ENCODE measurements at regions not wholly inside any gene's neighbourhood (a gene's known extent, or its start where the extent isn't known, plus 50 kb on each side); places are given as distances from the start of the nearest gene placed in this dataset.
"Not testable (repeated sequence)": the region's sequence is repeated elsewhere in the genome, so short reads cannot be mapped to it uniquely, and the experiment has no call there.

- FAIRE-seq; DNase-seq (ENCODE audit: insufficient read length, low spot score): not testable (repeated sequence)
Measured at GRCh38 chr7:80019809-80020207, 114.8 kb upstream of the GNAI1 start.

DNA sequence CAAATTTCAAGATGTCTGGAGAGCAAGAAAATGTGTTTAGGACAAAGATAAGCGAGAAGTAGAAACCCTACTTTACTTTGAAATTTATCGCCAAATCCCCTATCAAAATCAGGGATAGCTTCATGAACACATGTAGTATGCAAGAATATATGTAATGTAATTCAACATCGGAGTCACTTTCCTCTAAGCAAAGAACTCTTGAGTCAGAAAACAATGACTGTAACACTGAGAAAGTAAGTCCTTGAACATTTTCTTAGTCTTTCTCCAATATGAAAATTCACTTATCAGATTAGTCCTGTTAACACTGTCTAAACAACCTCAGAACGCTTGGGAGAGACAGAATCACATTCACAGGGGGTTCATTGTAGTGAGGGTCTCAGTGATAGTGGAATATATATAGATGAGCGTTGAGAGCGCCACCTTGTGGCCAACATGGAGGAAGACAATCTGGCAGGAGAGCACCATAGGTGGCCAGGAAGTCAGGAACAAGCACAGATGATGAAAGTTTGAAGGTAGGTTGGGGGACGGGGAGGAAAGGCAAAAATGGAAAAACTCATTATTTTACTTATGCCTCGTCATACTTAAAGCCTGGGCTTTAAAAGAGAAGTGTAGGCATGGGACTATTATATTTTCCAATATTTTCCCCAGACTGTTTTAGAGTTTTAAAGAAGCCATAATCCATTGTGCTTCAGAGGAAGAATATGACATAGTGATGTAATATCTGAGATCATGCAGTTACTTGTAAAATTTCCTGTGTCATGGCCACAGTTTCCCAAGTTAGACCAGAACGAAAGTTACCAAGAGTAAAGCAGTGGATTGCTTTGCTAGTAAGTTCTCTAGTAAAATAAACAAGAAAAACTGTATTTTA lies 115.5 kb upstream of the GNAI1 start:
- DNase-seq (ENCODE audit: insufficient read length, low spot score) = peak; percentile 16
- peak; percentile 82 for FAIRE-seq

DNA sequence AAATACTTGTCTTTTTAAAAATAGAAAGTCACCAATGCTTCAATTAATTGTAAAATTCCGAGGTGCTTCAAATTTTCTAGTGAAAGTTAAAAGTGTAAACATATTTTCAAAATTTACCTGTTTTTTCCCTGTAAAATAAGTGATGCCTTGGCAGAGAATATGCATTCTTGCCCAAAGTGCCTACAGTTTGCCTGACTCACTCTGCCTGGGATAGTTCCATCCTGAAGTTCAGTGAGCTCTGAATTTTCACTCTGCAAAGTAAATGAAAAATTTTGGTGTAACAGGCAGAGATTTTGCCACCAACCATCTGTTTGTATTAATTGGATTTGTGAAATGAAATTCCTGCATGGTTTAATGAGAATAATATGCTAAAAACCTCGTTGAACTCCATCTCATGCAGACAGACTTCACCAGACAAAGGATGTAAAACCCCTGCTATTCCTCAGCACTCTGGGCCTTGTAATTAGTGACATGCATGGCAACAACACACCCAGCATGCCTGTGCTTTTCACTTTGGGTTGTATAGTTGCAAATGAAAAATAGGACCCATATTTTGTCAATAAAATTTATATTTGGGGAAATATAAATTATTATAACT lies 117.4 kb upstream of the GNAI1 start:
- FAIRE-seq = no peak
- DNase-seq (ENCODE audit: insufficient read length, low spot score) = no peak

DNA sequence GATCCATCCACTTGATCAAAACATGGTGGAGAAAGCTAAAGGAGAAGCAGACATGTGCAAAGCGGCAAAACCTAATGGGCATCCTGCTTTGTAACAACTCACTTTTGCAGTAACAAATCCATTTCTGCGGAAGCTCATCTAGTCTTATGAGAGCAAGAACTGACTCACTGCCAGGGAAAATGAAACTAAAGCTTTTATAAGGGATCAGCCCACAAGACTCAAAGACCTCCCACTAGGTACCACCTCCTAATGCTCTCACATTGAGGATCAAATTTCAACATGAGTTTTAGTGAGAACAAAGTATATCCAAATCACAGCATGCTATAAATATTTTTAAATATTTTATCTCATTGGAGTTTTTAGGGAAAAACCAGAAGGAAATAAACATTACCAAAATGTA lies 120.1 kb upstream of the GNAI1 start:
- DNase-seq (ENCODE audit: insufficient read length, low spot score) (no peak), FAIRE-seq (no peak)

DNA sequence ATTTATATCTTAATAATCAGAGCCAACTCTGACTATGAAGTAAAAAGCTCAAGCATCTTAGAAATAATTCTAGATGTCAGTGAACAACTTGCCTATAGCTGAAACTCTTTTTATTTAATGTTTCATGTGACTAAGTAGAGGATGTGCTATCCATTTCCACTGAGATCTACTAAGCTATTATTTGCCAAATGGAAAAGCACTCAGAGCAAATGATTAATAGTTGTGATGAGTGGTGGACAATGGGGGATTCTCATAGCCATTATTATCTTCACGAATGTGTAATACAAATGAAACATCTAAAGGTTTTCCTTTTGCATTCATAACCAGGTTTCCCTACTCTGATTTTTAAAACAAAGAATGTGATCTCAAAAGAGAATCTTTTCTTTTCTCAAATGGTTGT lies 126.6 kb upstream of the GNAI1 start:
- FAIRE-seq (no peak), DNase-seq (ENCODE audit: insufficient read length, low spot score) (no peak)

GRCh38 chr7:80002865-80003264 lies 131.8 kb upstream of the GNAI1 start:
- no peak for FAIRE-seq
- DNase-seq (ENCODE audit: insufficient read length, low spot score) = no peak

DNA sequence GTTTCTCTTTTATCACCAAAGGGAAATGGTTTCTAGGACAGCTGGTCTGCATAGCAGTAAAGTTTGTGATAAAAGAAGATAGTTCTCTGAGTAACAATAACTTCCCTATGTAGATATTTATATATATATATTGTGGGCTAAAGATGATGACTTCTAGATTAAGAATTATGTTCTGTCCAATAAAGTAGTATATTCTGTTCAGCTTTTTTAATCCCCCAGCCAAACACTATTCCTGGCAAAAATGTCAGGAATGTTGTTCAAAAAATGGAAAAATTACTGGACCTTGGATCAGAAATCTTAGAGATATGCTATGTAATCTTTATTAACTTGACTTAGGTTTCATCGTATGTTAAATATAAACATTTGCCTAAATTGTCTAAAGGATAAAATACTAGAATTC lies 136.3 kb upstream of the GNAI1 start:
- FAIRE-seq (no peak), DNase-seq (ENCODE audit: insufficient read length, low spot score) (no peak)

DNA sequence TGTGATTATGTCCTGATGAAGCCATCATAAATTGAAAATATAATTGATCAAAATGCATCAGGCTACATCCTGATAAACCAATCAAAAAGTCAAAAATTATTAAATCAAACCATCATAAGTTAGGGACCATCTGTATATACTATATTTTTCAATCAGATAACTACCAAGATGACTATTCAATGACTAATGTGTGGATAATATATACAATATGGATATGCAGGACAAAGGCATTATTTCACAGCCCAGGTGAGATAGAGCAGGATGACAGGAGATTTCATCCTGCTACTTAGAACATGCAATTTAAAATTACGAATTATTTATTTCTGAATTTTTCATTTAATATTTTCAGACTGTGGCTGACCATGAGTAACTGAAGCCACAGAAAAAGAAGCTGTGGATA lies 137.3 kb upstream of the GNAI1 start:
- no peak for DNase-seq (ENCODE audit: insufficient read length, low spot score)
- FAIRE-seq = no peak

DNA sequence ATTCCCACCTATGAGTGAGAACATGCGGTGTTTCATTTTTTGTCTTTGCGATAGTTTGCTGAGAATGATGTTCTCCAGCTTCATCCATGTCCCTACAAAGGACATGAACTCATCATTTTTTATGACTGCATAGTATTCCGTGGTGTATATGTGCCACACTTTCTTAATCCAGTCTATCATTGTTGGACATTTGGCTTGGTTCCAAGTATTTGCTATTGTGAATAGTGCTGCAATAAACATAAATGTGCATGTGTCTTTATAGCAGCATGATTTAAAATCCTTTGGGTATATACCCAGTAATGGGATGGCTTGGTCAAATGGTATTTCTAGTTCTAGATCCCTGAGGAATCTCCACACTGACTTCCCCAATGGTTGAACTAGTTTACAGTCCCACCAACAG lies 138.9 kb upstream of the GNAI1 start:
- FAIRE-seq; DNase-seq (ENCODE audit: insufficient read length, low spot score): not testable (repeated sequence)

DNA sequence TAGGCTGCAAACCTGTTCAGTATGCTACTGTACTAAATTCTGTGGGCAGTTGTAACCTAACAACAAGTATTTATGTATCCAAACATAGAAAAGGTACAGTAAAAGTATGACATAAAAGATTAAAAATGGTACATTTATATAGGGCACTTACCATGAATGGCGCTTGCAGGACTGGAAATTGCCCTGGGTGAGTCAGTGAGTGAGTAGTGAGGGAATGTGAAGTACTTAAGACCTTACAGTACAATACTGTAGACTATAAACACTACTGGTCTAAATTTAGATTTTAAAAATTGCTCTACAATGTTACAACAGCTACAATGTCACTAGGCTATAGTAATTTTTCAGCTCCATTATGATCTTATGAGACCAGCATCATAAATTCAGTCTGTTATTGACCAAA lies 146.0 kb upstream of the GNAI1 start:
- no peak for DNase-seq (ENCODE audit: insufficient read length, low spot score)
- FAIRE-seq = no peak

GRCh38 chr7:79984210-79984609 lies 150.4 kb upstream of the GNAI1 start:
- DNase-seq (ENCODE audit: insufficient read length, low spot score) = no peak
- FAIRE-seq = no peak

- DNase-seq (ENCODE audit: insufficient read length, low spot score) = no peak
- FAIRE-seq = no peak
Measured at GRCh38 chr7:79982141-79982770, 152.4 kb upstream of the GNAI1 start.

GRCh38 chr7:79980376-79980775 lies 154.3 kb upstream of the GNAI1 start:
- no peak for DNase-seq (ENCODE audit: insufficient read length, low spot score)
- no peak for FAIRE-seq

GRCh38 chr7:79979437-79979836 lies 155.2 kb upstream of the GNAI1 start:
- DNase-seq (ENCODE audit: insufficient read length, low spot score) = no peak
- no peak for FAIRE-seq

DNA sequence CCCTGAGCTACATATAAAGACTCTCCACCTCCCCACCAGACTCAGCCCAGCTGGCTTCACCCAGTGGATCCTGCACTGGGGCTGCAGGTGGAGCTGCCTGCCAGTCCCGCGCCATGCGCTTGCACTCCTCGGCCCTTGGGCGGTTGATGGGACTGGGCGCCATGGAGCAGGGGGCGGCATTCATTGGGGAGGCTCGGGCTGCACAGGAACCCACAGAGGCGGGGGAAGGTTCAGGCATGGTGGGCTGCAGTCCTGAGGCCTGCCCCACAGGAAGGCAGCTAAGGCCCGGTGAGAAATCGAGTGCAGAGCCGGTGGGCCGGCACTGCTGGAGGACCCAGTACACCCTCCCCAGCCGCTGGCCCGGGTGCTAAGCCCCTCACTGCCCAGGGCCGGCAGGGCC lies 157.2 kb upstream of the GNAI1 start:
- FAIRE-seq (no peak), DNase-seq (ENCODE audit: insufficient read length, low spot score) (no peak)

DNA sequence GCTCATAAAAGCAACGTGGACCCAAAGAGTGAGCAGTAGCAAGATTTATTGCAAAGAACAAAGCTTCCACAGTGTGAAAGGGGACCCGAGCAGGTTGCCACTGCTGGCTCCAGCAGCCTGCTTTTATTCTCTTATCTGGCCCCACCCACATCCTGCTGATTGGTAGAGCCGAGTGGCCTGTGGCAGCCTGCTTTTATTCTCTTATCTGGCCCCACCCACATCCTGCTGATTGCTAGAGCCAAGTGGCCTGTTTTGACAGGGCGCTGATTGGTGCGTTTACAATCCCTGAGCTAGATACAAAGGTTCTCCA lies 158.0 kb upstream of the GNAI1 start:
- not testable (repeated sequence) for FAIRE-seq; DNase-seq (ENCODE audit: insufficient read length, low spot score)

- FAIRE-seq; DNase-seq (ENCODE audit: insufficient read length, low spot score): not testable (repeated sequence)
Measured at GRCh38 chr7:79975986-79976710, 158.5 kb upstream of the GNAI1 start.

GRCh38 chr7:79973455-79973854 lies 161.2 kb upstream of the GNAI1 start:
- FAIRE-seq = no peak
- DNase-seq (ENCODE audit: insufficient read length, low spot score) = no peak

DNA sequence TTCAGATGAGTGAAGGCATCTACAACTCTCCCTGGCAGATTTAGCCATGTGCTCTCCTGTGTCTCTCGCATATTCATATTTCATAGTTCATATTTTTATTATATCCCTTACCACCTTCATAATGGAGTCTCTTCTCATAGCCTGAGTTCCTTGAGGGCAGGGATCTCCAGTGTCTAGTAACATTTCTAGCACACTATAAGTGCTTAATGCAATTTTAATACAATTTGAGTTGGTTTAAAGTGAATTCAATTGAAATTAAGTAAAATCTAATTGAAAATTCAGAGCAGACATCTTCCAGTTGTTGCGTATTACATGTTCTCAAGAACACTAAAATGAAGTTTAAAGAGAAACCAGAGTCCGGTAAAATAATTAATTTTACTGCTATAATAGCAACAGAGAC lies 163.6 kb upstream of the GNAI1 start:
- no peak for FAIRE-seq
- no peak for DNase-seq (ENCODE audit: insufficient read length, low spot score)

- no peak for FAIRE-seq
Measured at GRCh38 chr7:79968894-79969293, 165.7 kb upstream of the GNAI1 start.

DNA sequence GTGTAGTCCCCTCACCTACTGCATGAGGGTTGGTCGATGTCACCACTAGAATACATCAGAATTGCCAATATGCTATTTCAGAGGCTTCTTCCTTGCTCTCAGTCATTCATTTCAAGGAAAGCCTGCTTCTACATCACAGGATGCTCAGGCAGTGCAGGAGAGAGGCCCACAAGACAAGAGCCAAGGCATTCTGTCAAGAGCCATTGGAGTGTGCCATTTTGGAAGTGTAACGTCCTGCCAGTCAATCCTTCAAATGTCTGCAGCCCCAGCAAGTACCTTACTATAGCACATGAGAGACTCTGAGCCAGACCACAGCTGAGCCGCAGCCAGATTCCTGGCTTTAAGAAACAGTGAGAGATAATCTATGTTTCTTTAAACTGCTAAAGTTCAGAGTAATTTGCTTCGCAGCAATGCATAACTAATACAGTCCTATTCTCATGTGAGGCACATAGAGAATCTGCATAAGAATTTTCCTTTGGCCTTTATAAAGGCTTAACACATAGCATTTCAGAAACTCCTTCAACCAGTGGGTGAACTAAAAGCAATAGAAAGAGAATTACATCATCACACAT lies 166.5 kb upstream of the GNAI1 start:
- DNase-seq (ENCODE audit: insufficient read length, low spot score) = no peak

More at GRCh38 chr7:79968894-79969293, 165.7 kb upstream of the GNAI1 start:
- no peak for DNase-seq (ENCODE audit: insufficient read length, low spot score)

More for the DNA sequence above, 166.5 kb upstream of the GNAI1 start:
- FAIRE-seq = no peak
